ENCODE measurements at regions not wholly inside any gene's neighbourhood (a gene's known extent, or its start where the extent isn't known, plus 50 kb on each side); places are given as distances from the start of the nearest gene placed in this dataset.

DNA sequence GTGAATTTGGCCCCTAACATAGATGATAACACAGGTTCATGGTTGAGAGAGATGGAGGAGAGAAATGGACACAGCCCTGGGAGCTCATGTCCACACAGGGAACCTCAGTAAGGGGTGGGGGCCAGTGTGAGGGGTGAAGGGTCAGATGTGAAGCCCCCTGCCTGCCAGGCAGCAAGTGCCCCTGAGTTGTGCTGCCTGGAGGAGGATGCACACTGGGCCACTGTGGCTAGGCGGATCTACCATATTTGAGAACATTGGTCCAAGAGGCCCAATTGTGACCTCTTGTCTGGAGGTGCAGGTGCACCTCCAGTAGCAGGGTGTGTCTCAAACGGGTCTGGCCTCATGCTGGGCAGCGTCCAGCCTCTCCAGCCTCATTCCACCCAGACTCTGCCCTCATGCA lies 99.6 kb upstream of the SNTG2 start:
- TF ChIP-seq, protein P1, sequence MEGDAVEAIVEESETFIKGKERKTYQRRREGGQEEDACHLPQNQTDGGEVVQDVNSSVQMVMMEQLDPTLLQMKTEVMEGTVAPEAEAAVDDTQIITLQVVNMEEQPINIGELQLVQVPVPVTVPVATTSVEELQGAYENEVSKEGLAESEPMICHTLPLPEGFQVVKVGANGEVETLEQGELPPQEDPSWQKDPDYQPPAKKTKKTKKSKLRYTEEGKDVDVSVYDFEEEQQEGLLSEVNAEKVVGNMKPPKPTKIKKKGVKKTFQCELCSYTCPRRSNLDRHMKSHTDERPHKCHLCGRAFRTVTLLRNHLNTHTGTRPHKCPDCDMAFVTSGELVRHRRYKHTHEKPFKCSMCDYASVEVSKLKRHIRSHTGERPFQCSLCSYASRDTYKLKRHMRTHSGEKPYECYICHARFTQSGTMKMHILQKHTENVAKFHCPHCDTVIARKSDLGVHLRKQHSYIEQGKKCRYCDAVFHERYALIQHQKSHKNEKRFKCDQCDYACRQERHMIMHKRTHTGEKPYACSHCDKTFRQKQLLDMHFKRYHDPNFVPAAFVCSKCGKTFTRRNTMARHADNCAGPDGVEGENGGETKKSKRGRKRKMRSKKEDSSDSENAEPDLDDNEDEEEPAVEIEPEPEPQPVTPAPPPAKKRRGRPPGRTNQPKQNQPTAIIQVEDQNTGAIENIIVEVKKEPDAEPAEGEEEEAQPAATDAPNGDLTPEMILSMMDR (IDR thresholded peaks at IDR 0.05; ENCODE audit: low read depth, low read length, missing control alignments): no peak
- in situ Hi-C loops (cut with HindIII; ENCODE audit: low sequenced_read_pairs): no loop called here
- H3K4me3 ChIP-seq (ENCODE audit: low read depth, low read length): no peak overlapping the region
- DNase-seq (ENCODE audit: low read depth): no peak

DNA sequence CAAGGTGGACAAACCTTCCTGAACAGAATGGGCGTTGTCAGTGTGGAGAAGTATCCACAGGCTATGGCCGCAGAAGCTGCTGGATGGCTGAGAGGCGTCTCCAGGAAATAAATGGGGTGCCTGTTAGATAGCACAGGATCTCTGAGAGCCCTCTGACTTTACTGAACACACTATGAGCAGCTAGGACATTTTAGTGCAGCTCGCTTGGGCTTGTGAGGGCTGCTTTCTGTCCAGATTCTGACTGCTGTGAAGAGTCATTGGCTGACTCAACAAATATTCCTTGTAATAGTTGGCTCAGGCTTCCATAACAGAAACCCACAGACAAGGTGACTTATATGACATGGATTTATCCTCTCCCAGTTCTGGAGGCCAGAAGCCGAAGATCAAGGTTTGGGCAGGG lies 100.2 kb upstream of the SNTG2 start:
- TF ChIP-seq, protein P1 (IDR thresholded peaks at IDR 0.05; ENCODE audit: low read depth, low read length, missing control alignments): no peak

DNA sequence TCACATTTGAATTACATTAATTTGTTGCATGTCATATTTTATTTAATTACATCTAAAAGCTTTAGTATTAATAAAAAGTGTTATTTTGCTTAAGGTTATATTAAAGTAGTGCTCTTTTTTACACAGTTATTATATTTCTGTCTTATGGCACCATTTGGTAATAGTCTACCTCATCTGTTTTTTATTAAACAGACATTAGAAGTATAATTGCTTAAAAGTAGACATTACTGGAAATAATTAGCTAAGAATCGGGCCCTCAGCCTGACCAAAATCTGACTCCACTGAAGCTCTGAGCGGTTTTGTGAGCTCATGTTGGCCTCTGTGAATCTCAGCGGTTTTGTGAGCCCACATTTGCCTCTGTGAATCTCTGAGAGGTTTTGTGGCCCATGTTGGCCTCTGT lies 102.5 kb upstream of the SNTG2 start:
- TF ChIP-seq, protein P1 (IDR thresholded peaks at IDR 0.05; ENCODE audit: low read depth, low read length, missing control alignments): no peak
- in situ Hi-C loops (cut with HindIII; ENCODE audit: low sequenced_read_pairs): no loop called here
- no peak overlapping the region for H3K4me3 ChIP-seq (ENCODE audit: low read depth, low read length)
- no peak for DNase-seq (ENCODE audit: low read depth)

More for the DNA sequence above, 100.2 kb upstream of the SNTG2 start:
- no peak for DNase-seq (ENCODE audit: low read depth)
- no peak overlapping the region for H3K4me3 ChIP-seq (ENCODE audit: low read depth, low read length)
- in situ Hi-C loops (cut with HindIII; ENCODE audit: low sequenced_read_pairs): no loop called here

DNA sequence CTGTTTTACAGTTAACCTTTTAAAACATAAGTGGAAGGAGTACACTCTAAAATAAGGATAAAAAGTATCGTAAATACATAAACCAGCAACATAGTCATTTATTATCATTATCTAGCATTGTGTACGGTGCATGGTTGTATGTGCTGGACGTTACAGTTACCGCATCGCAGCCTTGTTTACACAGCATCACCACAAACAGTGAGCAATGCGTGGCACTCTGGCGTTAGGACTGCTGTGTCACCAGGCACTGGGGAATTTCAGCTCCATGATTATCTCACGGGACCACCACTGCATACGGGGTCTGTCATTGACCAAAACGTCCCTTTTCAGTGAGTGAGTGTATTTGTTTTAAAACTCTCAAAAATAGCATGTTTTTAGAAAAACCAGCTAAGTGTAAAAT lies 103.0 kb upstream of the SNTG2 start:
- in situ Hi-C loops (cut with HindIII; ENCODE audit: low sequenced_read_pairs): no loop called here
- TF ChIP-seq, protein P1 (IDR thresholded peaks at IDR 0.05; ENCODE audit: low read depth, low read length, missing control alignments): no peak
- no peak for DNase-seq (ENCODE audit: low read depth)
- H3K4me3 ChIP-seq (ENCODE audit: low read depth, low read length): no peak overlapping the region

DNA sequence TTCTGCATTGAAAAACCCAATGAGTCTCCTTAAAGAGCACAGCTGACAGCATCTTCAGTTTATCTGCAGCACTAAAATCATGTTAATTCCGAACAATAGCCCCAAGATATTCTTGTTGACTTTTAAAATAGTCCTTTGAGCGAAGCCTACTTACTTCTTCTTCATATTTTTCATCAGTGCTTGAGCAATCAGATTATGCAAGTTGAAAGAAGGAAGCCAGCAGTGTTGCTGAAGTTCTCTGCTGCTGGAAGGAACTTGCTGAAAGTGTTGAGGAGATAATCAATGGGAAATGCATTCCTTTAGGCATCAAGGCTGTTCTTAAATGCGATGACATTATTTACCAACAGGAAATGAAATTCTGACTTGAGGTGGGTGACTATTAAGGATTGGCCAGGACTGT lies 105.9 kb upstream of the SNTG2 start:
- no peak for DNase-seq (ENCODE audit: low read depth)
- H3K4me3 ChIP-seq (ENCODE audit: low read depth, low read length): no peak overlapping the region
- in situ Hi-C loops (cut with HindIII; ENCODE audit: low sequenced_read_pairs): no loop called here
- TF ChIP-seq, protein P1 (IDR thresholded peaks at IDR 0.05; ENCODE audit: low read depth, low read length, missing control alignments): no peak

DNA sequence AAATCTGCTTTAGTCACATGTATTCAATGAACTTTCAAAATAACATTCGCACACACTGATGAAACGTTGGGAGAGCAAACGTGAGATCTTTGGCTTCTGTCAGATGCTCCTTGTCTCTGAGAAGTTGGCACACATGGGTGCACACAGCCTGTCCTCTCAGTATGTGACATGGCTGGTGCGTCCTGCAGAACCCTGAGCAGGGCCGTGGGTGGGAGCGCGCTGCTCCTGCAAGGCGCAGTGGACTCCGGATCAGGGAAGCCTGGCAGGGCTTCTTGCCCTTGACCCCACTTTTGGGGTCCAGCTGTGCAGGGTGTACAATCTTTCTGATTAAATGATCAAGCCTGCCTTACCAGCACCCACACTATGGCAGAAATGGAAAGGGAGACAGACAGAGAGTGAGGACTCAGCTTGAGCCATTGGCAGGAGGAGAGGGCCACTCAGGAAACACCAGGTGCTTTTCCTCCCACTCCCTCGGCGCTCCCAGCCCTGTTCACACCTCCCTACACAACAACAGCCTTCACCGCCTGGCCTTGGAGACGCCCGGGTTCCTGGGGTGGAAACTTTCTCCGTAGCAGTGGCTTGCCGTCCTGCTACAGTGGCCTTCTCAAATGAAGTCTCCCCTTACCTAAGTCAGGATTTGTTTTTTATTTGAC lies 108.4 kb upstream of the SNTG2 start:
- TF ChIP-seq, protein P1 (IDR thresholded peaks at IDR 0.05; ENCODE audit: low read depth, low read length, missing control alignments): no peak
- no peak for DNase-seq (ENCODE audit: low read depth)
- no peak overlapping the region for H3K4me3 ChIP-seq (ENCODE audit: low read depth, low read length)
- in situ Hi-C loops (cut with HindIII; ENCODE audit: low sequenced_read_pairs): no loop called here

All from astrocyte of the cerebellum (primary cell).